Effector CD4-positive, alpha-beta T cell (primary cell): ENCODE measurements at regions not wholly inside any gene's neighbourhood (a gene's known extent, or its start where the extent isn't known, plus 50 kb on each side); places are given as distances from the start of the nearest gene placed in this dataset.
A peak's percentile ranks its signal among the peaks of the same experiment; 100 is the strongest.

Experiments
- DNase-seq: peaks from one replicate; pipeline ENCODE4 v3.0.0-alpha.2; 2020

DNA sequence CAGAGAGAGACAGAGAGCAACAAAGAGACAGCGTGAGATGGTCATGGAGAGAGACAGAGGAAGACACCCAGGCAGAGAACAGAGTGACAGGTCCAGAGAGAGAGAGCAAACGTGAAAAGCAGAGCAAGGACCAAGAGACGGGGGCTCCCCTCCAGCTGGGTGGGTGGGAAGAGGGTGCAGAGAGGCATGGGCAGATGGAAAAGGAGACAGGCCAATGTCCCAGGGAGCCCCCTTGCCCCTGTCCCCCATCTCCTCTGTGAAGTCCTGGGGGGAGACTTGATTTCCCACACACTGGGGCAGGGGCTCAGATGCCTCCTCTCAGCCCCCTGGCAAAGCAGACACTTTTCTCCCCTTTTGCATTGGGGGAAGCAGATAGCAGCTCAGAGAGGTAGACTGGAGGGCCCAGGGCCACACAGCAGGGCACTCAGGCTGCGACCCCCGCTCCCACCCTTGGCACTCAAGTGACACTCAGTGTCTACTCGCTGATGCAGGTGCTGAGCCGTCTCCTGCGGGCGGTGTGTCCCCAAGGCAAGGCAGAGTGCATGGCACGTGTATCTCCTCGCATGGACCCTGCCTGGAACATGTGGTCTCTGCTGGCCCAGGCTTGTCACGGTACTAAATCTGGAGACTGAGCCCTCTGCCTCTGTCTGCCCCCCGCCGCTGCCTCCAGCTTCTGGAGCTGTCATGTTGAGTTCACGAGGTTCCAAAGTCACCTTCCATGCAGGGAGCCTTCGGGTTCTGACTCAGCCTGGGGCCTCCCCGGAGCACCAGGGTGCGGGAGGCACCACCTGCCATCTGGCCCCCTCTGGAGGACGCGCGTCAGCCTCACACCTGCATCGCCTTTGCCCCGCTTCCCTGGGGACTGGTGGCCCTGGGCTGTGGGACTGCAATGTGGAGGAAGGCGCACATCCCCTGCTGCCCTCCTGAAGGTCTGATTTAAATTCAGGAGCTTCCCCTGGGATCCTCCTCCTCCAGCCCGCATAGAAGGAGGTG is 215.9 kb upstream of the GSE1 start:
- DNase-seq = no peak

- DNase-seq = no peak
Observed at GRCh38 chr16:85398050-85398451, 215.1 kb upstream of the GSE1 start.

GRCh38 chr16:85398688-85399582 is 214.2 kb upstream of the GSE1 start:
- no peak for DNase-seq

- DNase-seq = no peak
Observed at GRCh38 chr16:85399583-85400284, 213.4 kb upstream of the GSE1 start.

GRCh38 chr16:85400305-85401205 is 212.6 kb upstream of the GSE1 start:
- DNase-seq = no peak

DNA sequence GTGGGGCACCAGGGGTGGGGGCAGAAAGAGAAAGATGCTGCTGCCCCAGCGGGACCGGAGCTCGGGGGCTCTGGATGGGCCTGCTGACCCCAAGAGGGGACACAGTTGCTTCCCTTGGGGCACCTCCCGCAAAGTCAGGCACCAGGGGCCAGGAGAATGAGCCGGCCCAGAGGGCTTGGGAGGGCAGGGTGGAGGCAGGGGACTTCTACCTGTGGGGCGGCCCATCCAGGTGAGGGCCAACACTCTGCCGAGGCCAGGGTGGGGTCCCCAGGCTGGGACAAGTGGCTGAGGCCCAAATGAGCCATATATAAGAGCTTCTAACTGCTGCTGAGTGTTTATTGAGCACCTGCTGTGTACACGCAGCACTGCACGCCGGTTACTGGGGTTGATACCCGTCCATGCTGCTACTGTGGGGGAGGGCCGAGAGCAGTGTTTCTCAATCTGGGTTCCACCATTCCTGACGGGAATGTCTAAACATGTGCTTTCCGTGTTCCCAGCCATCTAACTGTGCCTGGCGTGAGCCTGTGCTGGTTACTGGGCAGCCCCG is 211.7 kb upstream of the GSE1 start:
- DNase-seq = no peak

GRCh38 chr16:85401917-85402766 is 211.0 kb upstream of the GSE1 start:
- DNase-seq = no peak

DNA sequence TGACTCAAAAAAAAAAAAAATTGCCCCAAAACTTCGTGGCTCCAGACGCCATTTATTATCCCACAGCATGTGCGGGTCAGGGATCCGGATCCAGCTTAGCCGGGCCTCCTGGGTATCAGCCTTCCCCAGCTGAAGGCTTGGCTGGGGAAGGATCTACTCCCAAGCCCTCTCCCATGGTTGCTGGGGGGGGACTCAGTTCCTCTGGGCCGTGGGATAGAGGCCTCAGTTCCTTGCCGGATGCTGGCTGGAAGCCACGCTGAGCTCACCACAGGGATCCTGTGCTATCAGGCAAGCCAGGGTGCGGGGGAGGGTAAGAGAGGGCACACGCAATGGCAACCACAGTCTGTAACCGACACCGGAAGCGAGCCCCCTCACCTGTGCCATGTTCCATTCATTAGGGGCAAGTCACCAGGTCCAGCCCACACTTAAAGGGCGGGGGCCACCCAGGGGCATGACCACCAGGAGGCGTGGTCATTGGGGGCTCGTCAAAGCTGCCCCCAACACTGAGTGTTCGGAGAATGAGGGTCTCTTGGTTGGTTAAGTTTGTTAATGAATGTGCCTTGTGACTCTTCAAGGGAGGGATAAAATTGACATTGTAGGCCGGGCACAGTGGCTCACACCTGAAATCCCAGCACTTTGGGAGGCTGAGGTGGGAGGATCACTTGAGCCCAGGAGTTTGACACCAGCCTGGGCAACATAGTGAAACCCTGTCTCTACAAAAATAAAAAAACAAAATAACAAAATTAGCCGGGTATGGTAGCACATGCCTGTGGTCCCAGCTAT is 210.0 kb upstream of the GSE1 start:
- no peak for DNase-seq

- DNase-seq = no peak
Observed at GRCh38 chr16:85403693-85404092, 209.4 kb upstream of the GSE1 start.

DNA sequence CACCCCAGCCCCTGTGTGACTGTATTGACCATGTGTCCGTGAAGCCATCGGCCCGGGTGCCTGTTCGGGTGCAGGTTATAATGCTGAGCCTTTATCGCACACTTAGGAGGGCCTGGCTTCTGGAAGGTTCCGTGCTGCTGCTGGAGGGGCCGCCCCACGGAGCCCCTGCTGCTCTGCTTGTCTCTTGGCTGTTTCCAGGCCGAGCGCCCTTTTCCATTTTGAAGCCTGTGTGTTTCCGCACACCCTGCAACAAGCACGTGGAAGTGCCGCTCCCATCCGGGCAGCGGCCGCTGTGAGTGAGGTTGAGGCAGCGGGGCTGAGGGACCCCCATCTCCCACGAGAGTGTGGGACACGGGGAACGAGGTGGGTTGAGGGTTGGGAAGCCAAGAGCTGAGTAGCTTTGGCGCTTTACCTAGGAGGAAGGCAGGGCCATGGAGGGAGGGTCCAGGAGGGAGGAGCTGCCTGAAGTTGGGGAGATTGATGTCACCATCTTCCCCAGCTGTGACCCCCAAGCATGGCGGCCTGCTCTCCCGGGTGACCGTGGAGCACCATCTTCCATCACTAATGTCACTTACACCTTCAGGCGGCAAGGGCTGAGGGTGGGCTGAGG is 200.1 kb upstream of the GSE1 start:
- no peak for DNase-seq

- DNase-seq = no peak
Observed at GRCh38 chr16:85413691-85414663, 199.1 kb upstream of the GSE1 start.

GRCh38 chr16:85415196-85416090 is 197.7 kb upstream of the GSE1 start:
- no peak for DNase-seq

DNA sequence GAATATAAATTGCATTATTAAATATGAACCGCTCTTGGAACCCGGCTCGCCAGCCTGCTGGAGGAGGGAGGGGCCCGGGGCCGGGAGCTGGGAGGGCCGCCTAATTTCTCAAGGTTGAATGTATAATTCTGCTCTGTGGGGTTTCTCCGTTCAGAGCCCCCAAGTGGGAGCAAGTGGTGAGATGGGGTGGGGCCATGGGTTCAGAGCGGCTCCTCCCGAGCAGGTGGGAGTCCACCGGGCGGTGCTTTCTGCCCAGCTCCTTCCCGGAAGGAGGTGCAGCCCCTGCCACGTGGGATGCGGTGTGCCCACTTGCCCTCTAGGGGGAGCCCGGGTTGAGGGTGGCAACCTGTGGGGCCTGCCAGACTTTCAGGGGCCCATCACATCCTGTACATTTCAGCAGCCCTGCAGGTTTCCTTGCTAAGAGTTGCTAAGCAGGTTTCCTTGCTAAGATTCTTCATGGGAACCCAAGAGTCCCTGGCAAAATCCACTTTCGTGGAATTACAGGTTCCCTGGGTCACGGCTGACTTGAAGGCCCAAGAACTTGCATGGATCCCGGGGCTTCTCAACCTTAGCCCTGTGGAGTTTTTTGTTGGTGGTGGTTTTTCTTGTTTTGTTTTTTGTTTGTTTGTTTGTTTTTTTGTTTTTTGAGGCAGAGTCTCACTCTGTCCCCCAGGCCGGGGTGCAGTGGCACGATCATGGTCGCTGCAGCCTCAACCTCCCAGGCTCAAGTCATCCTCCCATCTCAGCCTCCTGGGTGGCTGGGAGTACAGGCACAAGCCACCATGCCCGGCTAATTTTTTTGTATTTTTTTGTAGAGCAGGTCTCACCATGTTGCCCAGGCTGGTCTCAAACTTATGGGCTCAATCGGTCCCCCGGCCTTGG is 196.7 kb upstream of the GSE1 start:
- DNase-seq = peak; percentile 56

DNA sequence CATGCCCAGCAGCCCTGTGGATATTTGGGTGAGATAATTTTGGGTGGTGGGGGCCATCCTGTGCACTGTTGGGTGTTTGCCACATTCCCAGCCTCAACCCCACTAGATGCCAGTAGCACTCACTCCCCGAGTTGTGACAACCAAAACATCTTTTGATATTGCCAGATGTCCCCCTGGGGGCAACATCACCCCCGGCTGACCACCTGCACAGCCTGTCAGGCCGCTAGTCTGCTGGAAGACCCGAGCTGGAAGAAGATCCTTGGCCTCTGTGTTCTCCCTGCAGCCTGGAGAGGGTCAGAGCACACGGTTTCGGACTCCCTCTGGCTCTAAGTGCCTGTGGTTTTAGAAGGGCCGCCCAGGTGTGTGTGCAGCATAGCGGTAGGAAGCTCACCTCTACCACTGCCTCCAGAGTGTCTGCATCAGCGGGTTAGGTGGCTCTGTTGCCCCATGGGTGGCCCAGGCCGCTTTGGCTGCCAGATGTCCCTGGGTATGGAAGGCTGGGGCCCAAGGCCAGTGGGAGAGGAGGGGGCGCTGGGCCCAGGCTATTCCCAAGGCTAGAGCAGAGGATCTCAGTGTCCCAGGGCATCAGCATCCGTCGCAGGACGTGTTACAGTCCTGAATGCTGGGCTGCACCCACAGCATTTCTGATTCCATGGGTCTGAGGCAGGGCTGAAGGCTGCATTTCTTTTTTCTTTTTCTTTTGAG is 195.8 kb upstream of the GSE1 start:
- no peak for DNase-seq

- no peak for DNase-seq
Observed at GRCh38 chr16:85418978-85419491, 194.1 kb upstream of the GSE1 start.
